H1 (cell line): ENCODE measurements at regions not wholly inside any gene's neighbourhood (a gene's known extent, or its start where the extent isn't known, plus 50 kb on each side); places are given as distances from the start of the nearest gene placed in this dataset.

ENCODE experiments used
- CTCF ChIA-PET: fragments of 300-600 bp; sonication (Branson Sonifier 250); formaldehyde crosslinking; loops from one replicate; lab custom pipeline; 2021; ENCODE audit not compliant: partially characterized antibody; lab: Charles Lee
- POLR2A ChIA-PET: fragments of 300-600 bp; sonication (Branson Sonifier 250); formaldehyde crosslinking; loops from one replicate; lab custom pipeline; 2021; ENCODE audit warnings: inconsistent platforms; ENCODE audit not compliant: partially characterized antibody; lab: Charles Lee
- DNase-seq, 2 experiments: peaks; one replicate each; pipeline versions ENCODE4 v3.0.0 to v3.0.0-alpha.2; 2010 to 2022; ENCODE audit warnings: low spot score in 2 of 2, low read depth in 1 of 2, mixed read lengths in 1 of 2
- FAIRE-seq: peaks from 2 replicates; lab custom pipeline; 2011; peaks lifted over from hg19 to GRCh38; lab: Jason Lieb, UNC
- H2AFZ ChIP-seq: 2 replicates; pipeline ENCODE4 v1.8.1; 2012; ENCODE audit warnings: low read length, inconsistent platforms
- H2AK5ac ChIP-seq: 2 replicates; pipeline ENCODE4 v1.6.1; 2013; ENCODE audit warnings: low read depth, low read length
- H2BK120ac ChIP-seq: replicated peaks from 2 replicates; pipeline ENCODE3; 2013; ENCODE audit warnings: low read depth, low read length, inconsistent platforms
- H2BK12ac ChIP-seq: 2 replicates; pipeline ENCODE4 v1.6.1; 2013; ENCODE audit warnings: low read depth, low read length
- H2BK15ac ChIP-seq: 2 replicates; pipeline ENCODE4 v1.6.1; 2013; ENCODE audit warnings: low read length
- H2BK20ac ChIP-seq: 2 replicates; pipeline ENCODE4 v1.6.1; 2013; ENCODE audit warnings: low read length
- H2BK5ac ChIP-seq: 2 replicates; pipeline ENCODE4 v1.6.1; 2013; ENCODE audit warnings: low read depth, low read length
- H3K14ac ChIP-seq: 2 replicates; pipeline ENCODE4 v1.6.1; 2013; ENCODE audit warnings: inconsistent platforms; ENCODE audit not compliant: insufficient read length
- H3K18ac ChIP-seq: 2 replicates; pipeline ENCODE4 v1.6.1; 2013; ENCODE audit warnings: low read length; ENCODE audit errors: extremely low read depth
- H3K23ac ChIP-seq: 2 replicates; pipeline ENCODE4 v1.6.1; 2013; ENCODE audit warnings: inconsistent platforms; ENCODE audit not compliant: insufficient read length
- H3K23me2 ChIP-seq: 2 replicates; pipeline ENCODE4 v1.6.1; 2013; ENCODE audit warnings: low read depth, low read length
- H3K27ac ChIP-seq: 2 replicates; pipeline ENCODE4 v1.6.1; 2011; ENCODE audit warnings: low read depth, low read length, inconsistent platforms
- H3K27me3 ChIP-seq, 4 experiments: replicated peaks in 1 of 4; 1 replicate in 1 of 4; 2 replicates in 3 of 4; pipeline versions ENCODE4 v1.6.1 to v1.8.1; 2011 to 2013; ENCODE audit warnings: low read length in 3 of 4, mild to moderate bottlenecking in 3 of 4, inconsistent platforms in 2 of 4, mixed read lengths in 2 of 4, moderate library complexity in 1 of 4; ENCODE audit not compliant: control insufficient read depth in 3 of 4, insufficient read depth in 3 of 4; ENCODE audit errors: extremely low read depth in 1 of 4
- H3K36me3 ChIP-seq, 4 experiments: 2 replicates each; pipeline versions ENCODE4 v1.6.1 to v1.8.1; 2011 to 2013; ENCODE audit warnings: mild to moderate bottlenecking in 4 of 4, low read length in 3 of 4, moderate library complexity in 2 of 4, control low read depth in 1 of 4, inconsistent platforms in 1 of 4; ENCODE audit not compliant: insufficient read depth in 4 of 4, control insufficient read depth in 2 of 4
- H3K4ac ChIP-seq: replicated peaks from 2 replicates; pipeline ENCODE3; 2013; ENCODE audit warnings: low read length, low read depth, mixed read lengths, inconsistent platforms; ENCODE audit not compliant: insufficient read length
- H3K4me1 ChIP-seq, 4 experiments: replicated peaks in 1 of 4; 1 replicate in 1 of 4; 2 replicates in 3 of 4; pipeline versions ENCODE4 v1.6.1 to v1.8.1; 2011 to 2013; ENCODE audit warnings: low read length in 3 of 4, inconsistent platforms in 2 of 4, mixed read lengths in 1 of 4; ENCODE audit not compliant: insufficient read depth in 4 of 4, control insufficient read depth in 3 of 4
- H3K4me2 ChIP-seq, 2 experiments: 2 replicates each; pipeline versions ENCODE4 v1.6.1 to v1.8.1; 2011 to 2013; ENCODE audit warnings: low read depth in 2 of 2, low read length in 2 of 2, control low read depth in 1 of 2, inconsistent platforms in 1 of 2, mild to moderate bottlenecking in 1 of 2; ENCODE audit not compliant: insufficient read depth in 1 of 2
- H3K4me3 ChIP-seq, 4 experiments: fragments of 200-600, 300-600 bp in 1 of 4; sonication (generic), shearing (Covaris generic), sonication (Bioruptor Twin) in 1 of 4; 2 replicates each; pipeline versions ENCODE4 v1.5.1 to v1.8.1; 2011 to 2016; ENCODE audit warnings: low read length in 4 of 4, low read depth in 3 of 4, control low read depth in 2 of 4, inconsistent platforms in 2 of 4, mild to moderate bottlenecking in 2 of 4, mixed read lengths in 1 of 4, moderate library complexity in 1 of 4; ENCODE audit not compliant: insufficient read depth in 2 of 4; ENCODE audit errors: extremely low read depth in 1 of 4
- H3K56ac ChIP-seq: replicated peaks from 2 replicates; pipeline ENCODE3; 2013; ENCODE audit warnings: low read depth, mild to moderate bottlenecking, mixed read lengths, low read length, inconsistent platforms; ENCODE audit not compliant: insufficient read length
- H3K79me1 ChIP-seq: 2 replicates; pipeline ENCODE4 v1.6.1; 2013; ENCODE audit warnings: low read depth, low read length, control low read depth
- H3K79me2 ChIP-seq, 2 experiments: 2 replicates each; pipeline versions ENCODE4 v1.6.1 to v1.8.1; 2012 to 2013; ENCODE audit warnings: low read length in 2 of 2, mild to moderate bottlenecking in 2 of 2, inconsistent platforms in 1 of 2; ENCODE audit not compliant: insufficient read depth in 2 of 2, control insufficient read depth in 1 of 2
- H3K9ac ChIP-seq, 4 experiments: replicated peaks in 1 of 4; 1 replicate in 1 of 4; 2 replicates in 3 of 4; pipeline versions ENCODE4 v1.6.1 to v1.8.1; 2011 to 2013; ENCODE audit warnings: low read depth in 3 of 4, low read length in 3 of 4, control low read depth in 2 of 4, mild to moderate bottlenecking in 2 of 4, moderate library complexity in 2 of 4, inconsistent platforms in 1 of 4; ENCODE audit errors: extremely low read depth in 1 of 4
- H3K9me3 ChIP-seq, 2 experiments: 2 replicates each; pipeline versions ENCODE4 v1.6.1 to v1.8.1; 2012 to 2013; ENCODE audit warnings: mild to moderate bottlenecking in 2 of 2, moderate library complexity in 2 of 2, control low read depth in 1 of 2, inconsistent platforms in 1 of 2, low read depth in 1 of 2, low read length in 1 of 2, mixed read lengths in 1 of 2; ENCODE audit not compliant: insufficient read depth in 2 of 2
- H4K20me1 ChIP-seq, 2 experiments: replicated peaks in 1 of 2; 2 replicates each; pipeline versions ENCODE3 to v1.8.1; 2011 to 2013; ENCODE audit warnings: inconsistent platforms in 2 of 2, low read length in 2 of 2, mild to moderate bottlenecking in 1 of 2; ENCODE audit not compliant: insufficient read depth in 2 of 2, control insufficient read depth in 1 of 2
- H4K5ac ChIP-seq: 2 replicates; pipeline ENCODE4 v1.6.1; 2013; ENCODE audit warnings: low read length, low read depth, mixed read lengths, inconsistent platforms; ENCODE audit not compliant: insufficient read length
- H4K8ac ChIP-seq: 2 replicates; pipeline ENCODE4 v1.8.0; 2013; ENCODE audit warnings: mild to moderate bottlenecking, moderate library complexity, low read length, inconsistent platforms; ENCODE audit not compliant: insufficient read depth; ENCODE audit errors: extremely low read depth
- H4K91ac ChIP-seq: replicated peaks from 2 replicates; pipeline ENCODE3; 2013; ENCODE audit warnings: low read length, mixed read lengths, inconsistent platforms; ENCODE audit not compliant: insufficient read length
- SIN3A ChIP-seq, 2 experiments: IDR thresholded peaks in 1 of 2; conservative IDR thresholded peaks in 1 of 2; 2 replicates each; pipeline ENCODE4 v1.6.1; 2011 to 2012; ENCODE audit warnings: low read length in 2 of 2, improper control_type of control experiment in 1 of 2, low read depth in 1 of 2, mild to moderate bottlenecking in 1 of 2
- WGBS, 2 experiments: shearing (Covaris generic) in 1 of 2; methylation state at CpG; one replicate each; pipeline versions ENCODE4 v1.1.6 to v1.1.7; 2013 to 2015; ENCODE audit warnings: low lambda C conversion rate in 2 of 2, mixed read lengths in 2 of 2, inconsistent platforms in 1 of 2, low coverage in 1 of 2, missing lambda C conversion rate in 1 of 2; ENCODE audit not compliant: insufficient replicate concordance in 2 of 2, insufficient coverage in 1 of 2, insufficient read length in 1 of 2; ENCODE audit errors: extremely low coverage in 1 of 2, missing lambda C conversion rate in 1 of 2; 5-methylcytosine and 5-hydroxymethylcytosine counted together

GRCh38 chr21:29238053-29238966 is 60.4 kb upstream of the BACH1 start:
- Histone ChIP-seq H4K5ac (no peak overlapping the region), H3K4me3 (no peak overlapping the region), H2BK5ac (no peak overlapping the region), H3K9ac (no peak overlapping the region), H3K9me3 (no peaks in the 10 kb centered on the region), H3K14ac (no peak overlapping the region), H4K91ac (no peak overlapping the region), H3K27ac (no peak overlapping the region), H2BK12ac (no peak overlapping the region), H3K23ac (no peak overlapping the region), H4K20me1 (no peaks in the 10 kb centered on the region), H3K4me1 (no peaks in the 10 kb centered on the region; a peak in 1 of 7 replicates), H2AFZ (no peak overlapping the region), H3K23me2 (no peaks in the 10 kb centered on the region), H3K4me2 (no peak overlapping the region), H2BK20ac (no peak overlapping the region), H3K18ac (no peak overlapping the region), H2BK15ac (no peak overlapping the region), H2AK5ac (no peak overlapping the region), H3K4ac (no peak overlapping the region), H3K36me3 (no peaks in the 10 kb centered on the region), H3K79me1 (no peaks in the 10 kb centered on the region), H3K27me3 (0 out of 7 replicates have a peak, but pooled peaks cover 0 to 3% (median 0%) of the 10 kb centered on the region in 4 experiments), H4K8ac (no peak overlapping the region), H3K79me2 (no peaks in the 10 kb centered on the region), H3K56ac (no peak overlapping the region), H2BK120ac (no peak overlapping the region)
- TF ChIP-seq SIN3A (conservative IDR thresholded peaks at IDR 0.05 in 1 of 2, IDR thresholded peaks at IDR 0.05 in 1 of 2; ENCODE audit: low read depth in 1 of 2, low read length in 2 of 2), result no peak
- 90% methylated on average over 6 of the region's 6 CpGs; no CpG with 5 or more reads in 1 of the 2 experiments for WGBS, 2 experiments
- ChIA-PET POLR2A (no interaction called here), CTCF (interaction anchor here (0.8 kb wide), 1 partner anchor 110 kb away, joined by 4 read pairs; no protein-coding TSS in a partner anchor)
- FAIRE-seq (no peak), DNase-seq (no peak)
